ENCODE measurements at regions not wholly inside any gene's neighbourhood (a gene's known extent, or its start where the extent isn't known, plus 50 kb on each side); places are given as distances from the start of the nearest gene placed in this dataset.
"Not testable (repeated sequence)": the region's sequence is repeated elsewhere in the genome, so short reads cannot be mapped to it uniquely, and the experiment has no call there.

DNA sequence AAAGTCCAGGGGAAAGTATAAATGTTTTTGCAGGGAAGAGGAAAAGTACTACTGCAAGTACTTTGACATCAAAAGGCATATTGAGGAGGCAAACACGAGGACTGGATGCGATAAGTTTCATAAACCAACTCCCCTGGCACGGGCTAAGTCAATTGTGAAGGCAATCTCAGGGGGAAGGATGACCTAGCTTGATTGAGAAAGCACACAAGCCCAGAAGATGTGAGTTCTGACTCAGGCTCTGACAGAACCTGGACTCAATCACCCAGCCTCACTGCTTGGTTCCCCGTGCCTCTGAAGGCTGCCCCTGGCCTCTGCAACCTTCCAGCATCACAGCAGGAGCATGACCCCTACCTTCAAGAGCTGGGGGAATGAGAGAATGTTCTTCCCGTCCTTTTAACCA, 93.2 kb upstream of the ZNF438 start:
- no peak for DNase-seq

- DNase-seq, result no peak
Measured at GRCh38 chr10:31125789-31126188, 94.1 kb upstream of the ZNF438 start.

GRCh38 chr10:31126593-31126992, 94.9 kb upstream of the ZNF438 start:
- no peak for DNase-seq

DNA sequence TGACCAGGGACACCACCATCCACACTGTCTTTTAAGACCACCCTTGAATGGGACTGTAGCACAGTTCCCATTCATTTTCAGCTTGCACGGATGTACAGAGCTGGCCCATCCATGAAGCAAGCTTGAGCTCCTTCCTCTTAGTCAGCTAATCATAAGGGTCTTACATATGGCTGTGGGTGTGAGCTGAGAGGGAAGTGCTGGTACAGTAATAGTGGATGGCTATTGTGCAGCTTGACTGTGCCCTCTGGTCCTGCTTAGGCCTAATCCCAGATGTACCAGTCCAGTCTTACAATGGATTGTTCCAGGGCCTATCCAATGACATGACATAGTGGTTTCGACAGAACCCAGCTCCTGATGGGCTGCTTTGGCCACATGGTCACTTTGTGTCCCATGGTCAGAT, 96.9 kb upstream of the ZNF438 start:
- DNase-seq, result no peak

DNA sequence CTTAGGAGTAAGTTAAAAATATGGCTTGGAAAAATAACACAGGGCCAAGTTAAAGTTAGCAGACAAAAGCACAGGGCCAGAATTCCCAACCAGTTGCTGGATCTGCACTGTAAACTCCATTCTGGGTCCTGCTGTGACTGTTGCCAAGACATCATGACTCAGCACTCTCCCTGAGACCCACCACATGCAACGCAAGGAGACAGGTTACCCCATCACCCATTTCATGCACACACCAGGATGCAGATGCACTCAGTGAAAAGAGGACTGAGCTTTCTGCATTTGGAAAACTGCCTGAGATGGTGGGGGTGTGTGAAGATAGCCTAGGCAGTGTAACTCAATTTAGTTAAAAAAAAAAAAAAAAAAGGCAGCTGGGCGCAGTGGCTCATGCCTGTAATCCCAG, 97.6 kb upstream of the ZNF438 start:
- no peak for DNase-seq

- no peak for DNase-seq
Measured at GRCh38 chr10:31129880-31130405, 98.3 kb upstream of the ZNF438 start.

- DNase-seq, result no peak
Measured at GRCh38 chr10:31130406-31130805, 98.7 kb upstream of the ZNF438 start.

GRCh38 chr10:31131251-31131650, 99.6 kb upstream of the ZNF438 start:
- DNase-seq, result no peak

- no peak for DNase-seq
Measured at GRCh38 chr10:31132681-31133244, 101.1 kb upstream of the ZNF438 start.

- no peak for DNase-seq
Measured at GRCh38 chr10:31133251-31133791, 101.7 kb upstream of the ZNF438 start.

DNA sequence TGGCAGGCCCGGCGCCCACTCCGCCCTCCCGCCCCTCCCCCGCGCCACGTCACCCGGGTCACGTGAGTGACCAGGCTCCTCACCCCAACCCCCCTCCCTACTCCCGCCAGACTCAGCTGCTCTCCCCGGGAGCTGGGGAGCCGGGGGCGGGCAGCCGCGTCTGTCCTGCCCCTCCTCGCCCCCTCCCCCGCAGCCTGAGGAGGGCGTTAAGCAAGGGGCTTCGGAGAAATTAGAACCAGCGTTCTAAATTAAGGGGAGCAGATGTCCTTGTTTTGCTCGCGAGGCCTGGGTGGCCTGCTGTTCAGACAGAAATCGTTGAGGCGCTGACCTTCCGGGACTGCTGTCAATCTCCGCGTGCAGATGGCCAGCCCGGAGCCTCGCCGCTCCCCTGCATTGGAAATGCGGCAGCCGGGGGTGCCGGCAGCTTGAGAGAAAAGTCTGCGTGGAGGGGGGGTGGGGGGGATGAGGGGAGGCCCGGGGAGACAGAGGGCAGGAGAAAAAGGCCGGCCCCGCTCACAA, 102.2 kb upstream of the ZNF438 start:
- no peak for DNase-seq

GRCh38 chr10:31134311-31134952, 102.8 kb upstream of the ZNF438 start:
- DNase-seq, result no peak

DNA sequence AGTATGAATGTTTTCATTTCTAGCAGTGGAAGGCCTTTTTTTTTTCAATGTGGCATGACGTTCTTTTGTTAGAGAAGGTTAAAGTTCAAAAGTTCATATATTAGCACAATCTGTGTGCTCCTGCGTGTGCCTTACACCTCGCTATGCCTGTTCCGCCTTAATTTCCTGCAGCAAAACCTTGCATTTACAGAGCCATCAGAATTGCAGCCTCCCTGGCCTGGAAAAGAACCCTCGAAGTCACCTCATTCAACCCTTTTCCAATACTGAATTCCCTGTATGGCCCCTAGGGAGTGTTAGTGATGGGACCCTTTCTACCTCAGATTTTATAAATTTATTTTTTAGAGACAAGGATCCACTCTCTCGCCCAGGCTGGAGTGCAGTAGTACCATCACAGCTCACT, 103.5 kb upstream of the ZNF438 start:
- no peak for DNase-seq

GRCh38 chr10:31135791-31136190, 104.1 kb upstream of the ZNF438 start:
- DNase-seq, result not testable (repeated sequence)

DNA sequence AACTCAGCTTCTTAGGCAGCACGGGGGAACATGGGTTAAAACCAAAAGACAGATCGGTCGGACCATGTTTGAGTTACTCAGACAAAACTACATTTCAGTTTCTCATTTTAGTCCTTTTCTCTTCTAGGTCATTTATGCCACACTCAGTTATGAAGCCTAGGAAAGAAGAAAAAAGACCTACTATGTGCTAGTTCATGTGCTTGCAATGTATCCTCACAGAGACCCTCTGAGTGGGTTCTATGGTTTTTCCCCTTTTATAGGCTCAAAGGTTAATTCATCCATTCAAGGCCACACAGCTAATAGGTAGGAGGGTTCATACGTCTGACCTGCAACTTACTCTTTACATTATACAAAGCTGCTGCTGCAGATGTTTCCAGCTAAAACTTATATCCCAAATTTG, 104.7 kb upstream of the ZNF438 start:
- no peak for DNase-seq

DNA sequence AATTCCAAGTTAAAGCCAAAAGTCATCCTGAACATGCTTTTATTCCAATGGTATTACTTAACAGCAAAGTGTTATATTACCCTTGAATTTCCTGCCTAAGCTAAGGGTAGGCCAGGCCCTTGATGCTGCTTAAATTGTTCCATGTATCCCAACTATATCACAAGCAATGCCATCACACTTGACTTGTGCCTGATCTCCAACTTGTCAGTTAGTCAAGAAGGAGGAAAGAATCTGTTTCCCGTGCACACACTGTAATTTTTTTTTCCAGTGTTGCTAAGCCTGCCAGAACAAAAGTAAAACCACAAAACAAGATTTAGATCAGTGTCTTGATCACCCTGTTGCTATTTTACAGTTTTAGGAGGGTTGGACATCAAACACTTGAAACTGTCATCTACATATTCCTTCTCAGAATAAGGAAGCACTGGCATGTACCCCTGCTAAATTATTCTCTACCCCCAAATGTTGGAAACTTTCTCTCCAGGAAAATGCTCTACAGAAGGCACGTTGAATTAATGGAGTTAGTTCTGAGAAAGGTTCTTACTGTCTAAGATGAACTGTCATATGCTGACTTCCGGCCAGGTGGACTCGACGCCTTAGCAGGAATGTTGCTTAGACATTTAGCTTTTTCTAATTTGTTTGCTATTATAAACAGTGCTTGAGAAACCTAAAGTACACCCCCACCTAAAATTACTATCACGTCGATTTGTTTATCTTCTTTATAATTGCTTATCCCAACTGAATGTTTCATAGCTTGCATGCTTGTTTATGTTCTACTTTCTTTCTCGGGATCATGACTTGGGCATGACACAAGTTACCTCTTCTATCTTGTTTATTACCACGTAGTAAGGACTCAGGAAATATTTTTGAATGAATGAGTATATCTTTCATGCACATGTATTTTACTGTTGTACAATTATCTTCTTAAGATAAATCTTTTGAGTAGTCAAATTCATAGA, 105.5 kb upstream of the ZNF438 start:
- no peak for DNase-seq

DNA sequence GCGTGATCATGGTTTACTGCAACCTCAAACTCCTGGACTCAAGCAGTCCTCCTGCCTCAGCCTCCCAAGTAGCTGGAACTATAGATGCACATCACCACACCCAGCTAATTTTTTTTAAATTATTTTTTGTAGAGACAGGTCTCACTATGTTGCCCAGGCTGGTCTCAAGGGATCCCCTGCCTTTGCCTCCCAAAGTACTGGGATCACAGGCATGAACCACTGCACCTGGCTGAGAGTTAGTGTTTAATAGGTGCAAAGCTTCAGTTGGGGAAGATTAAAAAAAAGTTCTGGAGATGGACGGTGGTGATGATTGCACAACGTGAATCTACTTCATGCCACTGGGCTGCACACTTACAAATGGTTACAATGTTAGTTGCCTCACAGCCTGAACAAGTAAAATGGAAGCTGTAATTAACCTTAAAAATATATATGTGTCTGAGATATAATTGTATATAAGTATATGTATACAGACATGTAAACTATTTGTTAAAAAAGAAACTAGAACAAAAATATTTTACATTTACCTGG, 106.4 kb upstream of the ZNF438 start:
- DNase-seq, result no peak

DNA sequence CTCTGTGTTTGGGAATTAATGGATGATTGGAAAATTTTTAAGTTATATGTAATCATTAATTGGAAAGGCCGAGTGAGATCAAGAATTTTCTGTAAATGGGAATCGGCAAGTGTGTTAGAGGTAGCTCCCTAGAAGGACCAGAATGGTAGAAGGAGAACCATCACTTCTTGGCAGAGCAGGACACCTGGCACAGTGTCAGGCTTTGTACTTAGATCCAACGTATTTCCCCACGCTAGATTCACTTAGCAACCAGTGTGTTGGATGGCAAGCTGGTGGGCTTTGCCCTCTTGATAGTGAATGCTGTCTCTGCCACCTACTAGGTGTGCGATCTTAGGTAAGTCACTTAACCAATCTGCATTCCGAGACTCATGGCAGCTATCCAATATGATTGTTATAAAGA, 107.8 kb upstream of the ZNF438 start:
- DNase-seq, result no peak

DNA sequence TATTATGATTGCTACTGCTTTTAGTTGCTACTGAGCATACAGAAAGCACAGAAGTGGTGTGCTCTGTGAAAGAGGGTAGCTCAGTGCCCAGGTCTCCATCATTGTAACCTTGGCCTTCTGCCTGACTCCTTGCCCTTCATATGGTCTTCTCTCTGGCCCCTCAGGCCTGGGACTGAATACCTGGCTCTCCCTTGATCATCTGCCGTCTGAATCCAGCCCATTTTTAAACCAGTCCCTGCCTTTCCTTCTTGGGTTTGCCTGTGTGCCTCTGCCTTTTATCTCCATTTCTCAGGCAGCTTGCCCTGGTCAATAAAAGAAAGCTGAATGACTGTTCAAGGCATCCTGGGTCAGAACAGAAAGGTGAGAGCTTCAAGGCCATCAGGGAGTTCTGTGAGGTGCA, 109.1 kb upstream of the ZNF438 start:
- no peak for DNase-seq

DNA sequence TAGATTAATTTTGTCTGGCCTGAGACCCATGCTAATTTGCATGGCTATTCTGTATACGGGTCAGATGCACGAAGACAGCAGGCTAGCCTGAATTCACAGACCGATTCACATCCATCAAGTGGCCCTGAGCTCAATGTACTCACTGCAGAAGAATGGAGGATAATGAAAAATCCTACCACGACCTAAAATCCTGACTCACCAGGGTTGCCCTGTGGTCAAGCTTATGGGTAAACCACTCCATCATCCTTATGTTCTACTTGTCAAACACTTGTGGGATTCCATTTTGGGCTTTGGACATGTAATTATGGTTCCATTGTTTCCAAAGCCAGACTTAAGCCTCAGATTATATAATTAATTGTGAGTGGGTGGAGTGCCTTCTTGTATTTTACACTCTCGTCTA, 110.4 kb upstream of the ZNF438 start:
- DNase-seq, result no peak

DNA sequence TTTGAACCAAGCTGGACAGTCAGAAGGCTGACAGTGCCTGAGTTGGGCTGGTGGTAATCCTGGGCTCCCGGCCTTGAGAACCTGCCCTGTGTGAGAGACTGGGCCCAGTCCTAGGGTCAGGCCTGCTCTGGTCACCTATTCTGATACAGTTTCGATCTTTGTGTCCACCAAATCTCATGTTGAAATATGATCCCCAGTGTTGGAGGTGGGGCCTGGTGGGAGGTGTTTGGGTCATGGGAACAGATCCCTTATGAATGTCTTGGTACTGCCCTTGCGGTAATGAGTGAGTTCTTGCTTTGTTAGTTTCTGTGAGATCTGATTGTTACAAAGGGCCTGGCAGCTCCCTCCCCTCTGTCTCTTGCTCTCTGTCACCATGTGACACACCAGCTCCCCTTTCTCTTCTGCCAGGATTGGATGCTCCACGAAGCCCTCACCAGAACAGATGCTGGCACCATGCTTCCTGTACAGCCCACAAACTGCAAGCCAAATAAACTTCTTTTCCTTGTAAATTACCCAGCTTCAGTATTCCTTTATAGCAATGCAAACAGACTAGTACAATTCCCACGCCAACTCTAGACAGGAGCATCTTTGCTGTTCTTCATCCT, 111.8 kb upstream of the ZNF438 start:
- DNase-seq, result no peak

DNA sequence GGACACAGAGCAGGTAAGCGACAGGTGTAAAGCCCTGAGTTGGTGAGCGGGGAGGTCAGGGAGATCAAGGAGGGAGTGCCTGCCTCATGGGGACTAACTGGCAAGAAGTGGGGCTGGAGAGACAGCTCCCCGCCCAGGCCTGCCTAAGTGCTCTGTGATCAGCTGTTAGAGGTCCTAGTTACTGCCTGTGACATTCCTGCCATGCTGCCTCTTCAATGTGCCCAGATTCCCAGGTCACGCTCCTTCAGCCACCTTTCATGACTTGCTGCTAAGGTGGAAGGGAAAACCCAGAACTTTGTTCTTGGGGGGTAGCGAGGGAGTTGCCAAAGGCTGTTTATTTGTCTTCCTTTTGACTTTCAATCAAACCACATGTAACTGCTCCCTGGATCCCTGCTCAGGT, 114.3 kb upstream of the ZNF438 start:
- no peak for DNase-seq

Measured in NCI-H1048 (cell line).